SK-N-SH treated with all-trans-retinoic acid at 6 μM for 48 hours (cell line): ENCODE measurements at regions not wholly inside any gene's neighbourhood (a gene's known extent, or its start where the extent isn't known, plus 50 kb on each side); places are given as distances from the start of the nearest gene placed in this dataset.
"Not testable (repeated sequence)": the region's sequence is repeated elsewhere in the genome, so short reads cannot be mapped to it uniquely, and the experiment has no call there.

ENCODE experiments used
- ATAC-seq: fragments of 200-7000 bp; cut with Tn5 transposase; 3 replicates; pipeline ENCODE4 v1.9.1; 2020; ENCODE audit warnings: mild to moderate bottlenecking, moderate library complexity
- ARNTL ChIP-seq: fragments of 450-650 bp; formaldehyde crosslinking; IDR thresholded peaks from 2 replicates; pipeline ENCODE4 v1.5.0; 2020; ENCODE audit warnings: low read depth, mild to moderate bottlenecking, moderate library complexity, borderline replicate concordance
- BACH2 ChIP-seq: fragments of 250-450 bp; sonication (Bioruptor Pico); IDR thresholded peaks from 2 replicates; pipeline ENCODE4 v1.9.0; 2021; ENCODE audit warnings: mild to moderate bottlenecking, borderline replicate concordance
- CSDC2 ChIP-seq: fragments of 250-450 bp; sonication (Bioruptor Pico); IDR thresholded peaks from 2 replicates; pipeline ENCODE4 v1.5.0; 2020; ENCODE audit warnings: mild to moderate bottlenecking, moderate library complexity
- ESRRG ChIP-seq: fragments of 250-450 bp; sonication (Bioruptor Pico); IDR thresholded peaks from 2 replicates; pipeline ENCODE4 v1.6.1; 2021; ENCODE audit warnings: mild to moderate bottlenecking
- GLIS3 ChIP-seq: fragments of 250-450 bp; sonication (Bioruptor Pico); IDR thresholded peaks from 2 replicates; pipeline ENCODE4 v1.5.0; 2020; ENCODE audit warnings: mild to moderate bottlenecking, moderate library complexity
- ISL1 ChIP-seq: fragments of 250-450 bp; sonication (Bioruptor Pico); IDR thresholded peaks from 2 replicates; pipeline ENCODE4 v2.1.2; 2022; ENCODE audit warnings: mild to moderate bottlenecking, moderate library complexity
- PPARA ChIP-seq: fragments of 250-450 bp; sonication (Bioruptor Pico); IDR thresholded peaks from 2 replicates; pipeline ENCODE4 v1.5.0; 2020; ENCODE audit warnings: mild to moderate bottlenecking, borderline replicate concordance
- RARB ChIP-seq: fragments of 250-450 bp; sonication (Bioruptor Pico); IDR thresholded peaks from 2 replicates; pipeline ENCODE4 v1.8.0; 2021; ENCODE audit warnings: mild to moderate bottlenecking, moderate library complexity
- TCF4 ChIP-seq: fragments of 250-450 bp; sonication (Bioruptor Pico); IDR thresholded peaks from 2 replicates; pipeline ENCODE4 v1.8.0; 2021; ENCODE audit warnings: mild to moderate bottlenecking, moderate library complexity, borderline replicate concordance
- TOX ChIP-seq: fragments of 250-450 bp; sonication (Bioruptor Pico); IDR thresholded peaks from 2 replicates; pipeline ENCODE4 v1.8.0; 2021; ENCODE audit warnings: mild to moderate bottlenecking, moderate library complexity, borderline replicate concordance
- TSHZ2 ChIP-seq: fragments of 250-450 bp; sonication (Bioruptor Pico); IDR thresholded peaks from 2 replicates; pipeline ENCODE4 v1.5.0; 2020; ENCODE audit warnings: mild to moderate bottlenecking, moderate library complexity
- ZC3H10 ChIP-seq: fragments of 250-450 bp; sonication (Bioruptor Pico); IDR thresholded peaks from 2 replicates; pipeline ENCODE4 v1.5.1; 2021; ENCODE audit warnings: mild to moderate bottlenecking, moderate library complexity
- ZFP30 ChIP-seq: fragments of 450-650 bp; formaldehyde crosslinking; IDR thresholded peaks from 2 replicates; pipeline ENCODE4 v1.5.0; 2022; ENCODE audit warnings: mild to moderate bottlenecking, moderate library complexity
- ZNF70 ChIP-seq: fragments of 450-650 bp; formaldehyde crosslinking; IDR thresholded peaks from 2 replicates; pipeline ENCODE4 v1.5.0; 2020; ENCODE audit warnings: mild to moderate bottlenecking, moderate library complexity
- ZNF8 ChIP-seq: fragments of 450-650 bp; formaldehyde crosslinking; IDR thresholded peaks from 2 replicates; pipeline ENCODE4 v1.5.0; 2020; ENCODE audit warnings: mild to moderate bottlenecking, moderate library complexity
- TF ChIP-seq, protein P1 (sequence below): fragments of 250-450 bp; sonication (Bioruptor Pico); IDR thresholded peaks from 2 replicates; pipeline ENCODE4 v1.5.1; 2020; ENCODE audit warnings: low read depth, mild to moderate bottlenecking, moderate library complexity
- TF ChIP-seq, protein P2 (sequence below): fragments of 250-450 bp; sonication (Bioruptor Pico); IDR thresholded peaks from 2 replicates; pipeline ENCODE4 v1.5.1; 2021; ENCODE audit warnings: mild to moderate bottlenecking, moderate library complexity

- TF ChIP-seq ARNTL, result no peak
- TF ChIP-seq TCF4, result no peak
- TF ChIP-seq, protein P1, sequence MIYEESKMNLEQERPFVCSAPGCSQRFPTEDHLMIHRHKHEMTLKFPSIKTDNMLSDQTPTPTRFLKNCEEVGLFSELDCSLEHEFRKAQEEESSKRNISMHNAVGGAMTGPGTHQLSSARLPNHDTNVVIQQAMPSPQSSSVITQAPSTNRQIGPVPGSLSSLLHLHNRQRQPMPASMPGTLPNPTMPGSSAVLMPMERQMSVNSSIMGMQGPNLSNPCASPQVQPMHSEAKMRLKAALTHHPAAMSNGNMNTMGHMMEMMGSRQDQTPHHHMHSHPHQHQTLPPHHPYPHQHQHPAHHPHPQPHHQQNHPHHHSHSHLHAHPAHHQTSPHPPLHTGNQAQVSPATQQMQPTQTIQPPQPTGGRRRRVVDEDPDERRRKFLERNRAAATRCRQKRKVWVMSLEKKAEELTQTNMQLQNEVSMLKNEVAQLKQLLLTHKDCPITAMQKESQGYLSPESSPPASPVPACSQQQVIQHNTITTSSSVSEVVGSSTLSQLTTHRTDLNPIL, result no peak
- TF ChIP-seq ZC3H10 (CRISPR knock-in tag), result no peak
- TF ChIP-seq BACH2 (CRISPR knock-in tag), result no peak
- no peak for TF ChIP-seq GLIS3 (CRISPR knock-in tag)
- no peak for ATAC-seq
These were observed 662.0 kb upstream of the ANKRD30A start for GRCh38 chr10:36463390-36463789.

DNA sequence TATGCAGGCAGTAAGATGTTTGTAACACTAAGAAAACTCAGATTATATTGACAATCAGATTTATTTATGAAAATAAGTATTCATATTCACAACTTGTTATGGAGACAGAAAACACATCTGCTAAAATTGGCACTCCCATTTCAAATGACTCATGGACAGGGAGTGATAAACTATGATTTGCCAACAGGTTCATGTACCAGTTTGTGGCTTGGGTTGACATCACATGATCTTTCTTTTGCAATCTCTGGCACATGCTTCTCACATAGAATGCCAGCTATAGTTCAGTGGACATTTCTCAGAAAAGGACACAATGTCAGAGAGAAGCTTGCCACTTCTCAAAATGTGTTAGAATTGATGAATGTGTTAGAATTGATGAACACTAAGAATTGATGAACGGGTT, 663.2 kb upstream of the ANKRD30A start:
- ATAC-seq, result no peak
- TF ChIP-seq ZFP30 (CRISPR knock-in tag), result no peak
- no peak for TF ChIP-seq ZNF8
- TF ChIP-seq ISL1, result no peak
- TF ChIP-seq ESRRG, result no peak
- no peak for TF ChIP-seq TSHZ2 (CRISPR knock-in tag)
- no peak for TF ChIP-seq ZC3H10 (CRISPR knock-in tag)
- TF ChIP-seq TOX (CRISPR knock-in tag), result no peak
- TF ChIP-seq, protein P2, sequence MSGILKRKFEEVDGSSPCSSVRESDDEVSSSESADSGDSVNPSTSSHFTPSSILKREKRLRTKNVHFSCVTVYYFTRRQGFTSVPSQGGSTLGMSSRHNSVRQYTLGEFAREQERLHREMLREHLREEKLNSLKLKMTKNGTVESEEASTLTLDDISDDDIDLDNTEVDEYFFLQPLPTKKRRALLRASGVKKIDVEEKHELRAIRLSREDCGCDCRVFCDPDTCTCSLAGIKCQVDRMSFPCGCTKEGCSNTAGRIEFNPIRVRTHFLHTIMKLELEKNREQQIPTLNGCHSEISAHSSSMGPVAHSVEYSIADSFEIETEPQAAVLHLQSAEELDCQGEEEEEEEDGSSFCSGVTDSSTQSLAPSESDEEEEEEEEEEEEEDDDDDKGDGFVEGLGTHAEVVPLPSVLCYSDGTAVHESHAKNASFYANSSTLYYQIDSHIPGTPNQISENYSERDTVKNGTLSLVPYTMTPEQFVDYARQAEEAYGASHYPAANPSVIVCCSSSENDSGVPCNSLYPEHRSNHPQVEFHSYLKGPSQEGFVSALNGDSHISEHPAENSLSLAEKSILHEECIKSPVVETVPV (CRISPR knock-in tag), result no peak
- no peak for TF ChIP-seq TCF4

- ATAC-seq, result not testable (repeated sequence)
These were observed 667.0 kb upstream of the ANKRD30A start for GRCh38 chr10:36458437-36458836.

GRCh38 chr10:36457751-36458150, 667.6 kb upstream of the ANKRD30A start:
- TF ChIP-seq BACH2 (CRISPR knock-in tag) (no peak), ARNTL (no peak), CSDC2 (CRISPR knock-in tag) (no peak), PPARA (CRISPR knock-in tag) (no peak)
- ATAC-seq, result no peak

DNA sequence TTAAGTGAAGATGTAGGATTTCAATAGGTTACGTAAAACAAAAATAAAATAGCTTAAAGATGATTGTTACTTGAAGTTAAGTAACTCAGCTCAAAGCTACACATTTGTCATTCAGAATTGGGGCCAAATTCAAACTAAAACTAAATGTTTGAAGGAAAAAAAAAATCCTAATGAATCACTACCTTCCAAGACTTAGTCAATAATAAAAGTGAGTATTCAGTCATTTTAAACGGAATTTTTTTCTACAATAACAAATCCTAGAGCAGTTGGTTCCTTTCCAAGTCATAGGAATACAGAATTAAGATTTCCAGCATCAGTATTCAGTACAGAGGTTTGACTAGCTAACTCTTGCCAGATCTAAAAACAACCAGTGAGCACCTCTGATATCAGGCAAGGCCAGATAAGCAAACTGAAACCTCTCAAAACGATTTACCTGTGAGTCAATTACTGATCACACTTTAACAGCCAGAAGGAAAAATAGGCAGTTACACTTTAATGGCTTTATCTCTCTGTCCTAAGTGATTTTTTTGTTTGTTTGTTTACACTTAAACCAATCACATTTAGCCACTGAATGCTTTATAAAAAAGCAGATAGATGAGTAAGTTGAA, 669.8 kb upstream of the ANKRD30A start:
- TF ChIP-seq RARB (CRISPR knock-in tag), result no peak
- no peak for TF ChIP-seq ARNTL
- TF ChIP-seq, protein P1, result no peak
- no peak for TF ChIP-seq ZC3H10 (CRISPR knock-in tag)
- no peak for TF ChIP-seq TOX (CRISPR knock-in tag)
- TF ChIP-seq, protein P2 (CRISPR knock-in tag), result no peak
- TF ChIP-seq TSHZ2 (CRISPR knock-in tag), result no peak
- TF ChIP-seq TCF4, result no peak
- TF ChIP-seq CSDC2 (CRISPR knock-in tag), result no peak
- TF ChIP-seq ESRRG, result no peak
- TF ChIP-seq ZNF70, result no peak
- TF ChIP-seq ZFP30 (CRISPR knock-in tag), result no peak
- ATAC-seq, result no peak
